Upper lobe of right lung (tissue), 1 donor: ENCODE measurements at regions not wholly inside any gene's neighbourhood (a gene's known extent, or its start where the extent isn't known, plus 50 kb on each side); places are given as distances from the start of the nearest gene placed in this dataset.

Source experiments
- ATAC-seq: fragments of 200-7000 bp; cut with Tn5 transposase; one replicate; pipeline ENCODE4 v1.9.1; 2020; ENCODE audit warnings: mild to moderate bottlenecking, moderate library complexity
- DNase-seq: peaks from one replicate; pipeline ENCODE4 v3.0.0-alpha.2; 2020
- H3K27ac ChIP-seq: fragments of 200-600 bp; one replicate; pipeline ENCODE4 v1.8.0; 2022
- H3K27me3 ChIP-seq: fragments of 200-600 bp; one replicate; pipeline ENCODE4 v1.8.0; 2022; ENCODE audit warnings: mild to moderate bottlenecking
- H3K36me3 ChIP-seq: fragments of 200-600 bp; one replicate; pipeline ENCODE4 v1.8.0; 2022
- H3K4me1 ChIP-seq: fragments of 200-600 bp; one replicate; pipeline ENCODE4 v1.8.0; 2022
- H3K4me3 ChIP-seq: fragments of 200-600 bp; one replicate; pipeline ENCODE4 v1.8.0; 2022; ENCODE audit warnings: mild to moderate bottlenecking
- H3K9me3 ChIP-seq: fragments of 200-600 bp; one replicate; pipeline ENCODE4 v1.8.0; 2022
- intact Hi-C: fragments of 100-400 bp; cut with DNase I; formaldehyde crosslinking; loops from one replicate; pipeline ENCODE4 v1.11.0; 2022
- TF ChIP-seq, protein P1 (sequence below): fragments of 200-600 bp; IDR thresholded peaks from one replicate; pipeline ENCODE4 v1.8.0; 2022; ENCODE audit warnings: antibody characterized with exemption
- donor health status: DM: no; HTN: yes; CAD: no; lungs with severe emphysema.

DNA sequence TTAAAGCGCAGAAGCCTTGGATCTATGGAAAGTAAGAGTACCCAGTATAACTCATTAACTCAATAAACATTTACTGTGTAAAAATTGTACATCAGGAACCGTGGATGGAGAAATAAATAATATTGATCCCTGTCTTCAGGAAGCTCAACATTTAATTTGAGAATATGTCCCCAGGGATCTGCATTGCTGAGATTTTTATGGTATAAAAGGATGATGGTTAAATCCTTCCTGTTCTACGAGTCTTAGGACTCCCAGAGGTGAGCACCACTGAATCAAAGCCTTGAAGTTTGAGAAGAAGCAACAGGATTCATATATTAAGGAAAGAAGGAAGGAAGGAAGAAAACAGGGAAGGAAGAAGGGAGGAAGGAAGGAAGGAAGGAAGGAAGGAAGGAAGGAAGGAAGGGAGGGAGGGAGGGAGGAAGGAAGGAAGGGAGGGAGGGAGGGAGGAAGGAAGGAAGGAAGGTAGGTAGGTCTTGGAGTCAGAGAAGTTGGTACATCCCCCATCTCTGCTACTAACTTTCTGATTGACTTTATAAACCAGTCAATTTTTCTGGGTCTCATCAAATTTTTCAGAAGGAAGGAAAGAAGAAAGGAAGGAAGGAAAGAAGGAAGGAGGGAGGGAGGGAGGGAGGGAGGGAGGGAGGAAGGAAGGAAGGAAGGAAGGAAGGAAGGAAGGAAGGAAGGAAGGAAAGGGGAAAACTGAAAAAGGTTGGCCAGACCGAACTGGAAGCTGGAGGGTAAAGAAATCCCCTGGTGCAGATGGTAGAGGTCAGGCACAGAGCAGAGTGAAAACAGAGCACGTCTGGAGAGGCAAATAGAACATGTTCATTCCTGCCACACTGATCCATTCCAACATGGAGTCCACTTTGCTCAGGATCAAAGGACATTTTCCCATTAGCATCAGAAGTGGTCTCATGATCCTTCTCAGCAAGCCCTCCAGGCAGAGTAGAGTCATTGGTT lies 422.2 kb upstream of the CDH11 start:
- ATAC-seq = no peak
- Histone ChIP-seq H3K27me3 (no peaks in the 10 kb centered on the region), H3K27ac (no peak overlapping the region), H3K4me1 (peaks cover 17% of the 10 kb centered on the region), H3K4me3 (no peak overlapping the region), H3K36me3 (no peaks in the 10 kb centered on the region), H3K9me3 (no peaks in the 10 kb centered on the region)
- TF ChIP-seq, protein P1, sequence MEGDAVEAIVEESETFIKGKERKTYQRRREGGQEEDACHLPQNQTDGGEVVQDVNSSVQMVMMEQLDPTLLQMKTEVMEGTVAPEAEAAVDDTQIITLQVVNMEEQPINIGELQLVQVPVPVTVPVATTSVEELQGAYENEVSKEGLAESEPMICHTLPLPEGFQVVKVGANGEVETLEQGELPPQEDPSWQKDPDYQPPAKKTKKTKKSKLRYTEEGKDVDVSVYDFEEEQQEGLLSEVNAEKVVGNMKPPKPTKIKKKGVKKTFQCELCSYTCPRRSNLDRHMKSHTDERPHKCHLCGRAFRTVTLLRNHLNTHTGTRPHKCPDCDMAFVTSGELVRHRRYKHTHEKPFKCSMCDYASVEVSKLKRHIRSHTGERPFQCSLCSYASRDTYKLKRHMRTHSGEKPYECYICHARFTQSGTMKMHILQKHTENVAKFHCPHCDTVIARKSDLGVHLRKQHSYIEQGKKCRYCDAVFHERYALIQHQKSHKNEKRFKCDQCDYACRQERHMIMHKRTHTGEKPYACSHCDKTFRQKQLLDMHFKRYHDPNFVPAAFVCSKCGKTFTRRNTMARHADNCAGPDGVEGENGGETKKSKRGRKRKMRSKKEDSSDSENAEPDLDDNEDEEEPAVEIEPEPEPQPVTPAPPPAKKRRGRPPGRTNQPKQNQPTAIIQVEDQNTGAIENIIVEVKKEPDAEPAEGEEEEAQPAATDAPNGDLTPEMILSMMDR = no peak
- DNase-seq = no peak
- intact Hi-C loops = no loop called here

DNA sequence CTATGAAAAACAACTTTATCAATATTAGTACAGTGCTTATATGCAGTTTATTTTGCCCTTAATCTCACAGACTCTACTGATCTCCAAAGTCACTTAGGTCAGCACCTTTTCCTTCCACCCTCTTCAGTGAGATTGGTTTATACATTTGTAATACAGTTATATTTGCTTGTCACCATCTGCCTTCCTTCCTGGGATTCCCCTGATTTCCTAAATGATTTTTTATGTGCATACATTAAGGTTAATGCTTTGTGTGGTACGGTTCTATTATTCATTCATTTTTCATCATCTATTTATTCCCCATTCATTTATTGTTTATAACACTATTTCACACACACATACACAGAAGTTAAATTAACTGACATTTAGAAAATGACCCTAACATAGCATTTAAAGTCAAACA lies 419.8 kb upstream of the CDH11 start:
- Histone ChIP-seq H3K36me3 (no peaks in the 10 kb centered on the region), H3K4me1 (peaks cover 8% of the 10 kb centered on the region), H3K27me3 (no peaks in the 10 kb centered on the region), H3K4me3 (no peak overlapping the region), H3K9me3 (no peaks in the 10 kb centered on the region), H3K27ac (no peak overlapping the region)
- TF ChIP-seq, protein P1 = no peak
- DNase-seq (no peak), ATAC-seq (no peak)
- intact Hi-C loops = no loop called here

DNA sequence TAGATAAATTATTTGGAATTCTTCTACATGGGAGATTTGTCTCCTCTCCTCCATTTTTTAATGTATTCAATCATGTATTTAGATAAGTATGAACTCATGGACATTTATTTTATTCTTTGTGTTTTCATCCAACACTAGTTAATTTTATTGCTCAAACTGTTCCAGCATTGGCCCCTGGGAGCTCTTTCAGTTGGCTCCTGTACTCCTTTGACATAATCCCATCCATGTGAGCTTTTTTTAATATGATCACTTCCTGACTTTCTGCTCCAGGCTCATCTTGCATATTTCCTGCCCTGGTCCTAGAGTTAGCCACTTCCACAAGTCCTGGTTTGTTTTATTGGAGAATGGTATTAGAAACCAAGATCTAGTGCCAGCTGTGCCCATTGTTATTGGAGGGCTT lies 419.0 kb upstream of the CDH11 start:
- Histone ChIP-seq H3K4me3 (no peak overlapping the region), H3K36me3 (no peaks in the 10 kb centered on the region), H3K4me1 (peaks cover 5% of the 10 kb centered on the region), H3K9me3 (no peaks in the 10 kb centered on the region), H3K27me3 (no peaks in the 10 kb centered on the region), H3K27ac (no peak overlapping the region)
- ATAC-seq (no peak), DNase-seq (no peak)
- TF ChIP-seq, protein P1 = no peak
- intact Hi-C loops = no loop called here

DNA sequence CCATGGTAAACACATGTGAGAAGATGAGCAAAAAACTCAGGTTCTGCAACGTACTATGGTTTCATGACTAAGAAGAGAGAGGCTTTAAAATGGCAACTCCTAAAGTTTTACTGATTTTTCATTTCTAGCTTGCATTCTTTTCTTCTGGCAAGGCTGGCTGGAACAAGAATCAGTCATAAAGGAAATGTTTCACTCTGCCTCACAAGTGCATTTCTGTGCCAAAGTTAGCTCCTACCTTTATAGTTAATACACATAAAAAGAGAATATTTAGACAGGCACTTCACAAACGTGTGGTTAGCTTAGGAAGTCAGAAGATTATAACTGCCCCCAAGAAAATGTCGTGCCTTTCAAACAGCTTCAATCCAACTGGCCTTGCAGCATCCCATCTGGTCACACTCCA lies 417.1 kb upstream of the CDH11 start:
- Histone ChIP-seq H3K4me1 (no peaks in the 10 kb centered on the region), H3K36me3 (no peaks in the 10 kb centered on the region), H3K27ac (no peak overlapping the region), H3K9me3 (no peaks in the 10 kb centered on the region), H3K4me3 (no peak overlapping the region), H3K27me3 (no peaks in the 10 kb centered on the region)
- intact Hi-C loops = no loop called here
- TF ChIP-seq, protein P1 = no peak
- DNase-seq = no peak
- no peak for ATAC-seq

DNA sequence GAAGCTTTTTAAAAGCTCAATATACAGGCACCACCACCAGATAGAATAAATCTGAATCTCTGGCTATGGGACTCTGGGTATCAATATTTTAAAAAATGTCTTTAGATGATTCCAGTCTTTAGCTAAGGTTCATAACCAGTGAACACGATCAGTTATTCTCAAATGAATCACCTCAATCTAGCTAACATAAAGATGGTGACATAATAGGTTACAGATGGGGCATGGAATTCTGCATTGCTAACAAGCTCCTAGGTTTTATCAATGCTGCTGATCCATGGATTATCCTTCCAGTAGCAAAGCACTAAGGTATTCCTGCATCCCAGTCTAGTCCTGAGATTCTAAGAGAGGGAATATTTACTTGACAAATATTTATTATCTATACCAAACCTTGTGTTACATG lies 415.5 kb upstream of the CDH11 start:
- Histone ChIP-seq H3K27me3 (no peaks in the 10 kb centered on the region), H3K27ac (no peak overlapping the region), H3K4me3 (no peak overlapping the region), H3K4me1 (no peaks in the 10 kb centered on the region), H3K9me3 (no peaks in the 10 kb centered on the region), H3K36me3 (no peaks in the 10 kb centered on the region)
- ATAC-seq = no peak
- DNase-seq = no peak
- TF ChIP-seq, protein P1 = no peak
- intact Hi-C loops = no loop called here
